PFSK-1 (cell line): ENCODE measurements at regions not wholly inside any gene's neighbourhood (a gene's known extent, or its start where the extent isn't known, plus 50 kb on each side); places are given as distances from the start of the nearest gene placed in this dataset.

Experiments
- POLR2AphosphoS5 ChIP-seq: IDR thresholded peaks from 2 replicates; pipeline ENCODE4 v1.6.1; 2012; ENCODE audit warnings: low read depth, mild to moderate bottlenecking, control low read depth, low read length, moderate library complexity
- REST ChIP-seq, 2 experiments: IDR thresholded peaks; 2 replicates each; pipeline versions ENCODE4 v1.6.1 to v1.8.0; 2011 to 2012; ENCODE audit warnings: low read depth in 2 of 2, low read length in 2 of 2, control low read depth in 1 of 2, inconsistent platforms in 1 of 2, mild to moderate bottlenecking in 1 of 2, moderate library complexity in 1 of 2; ENCODE audit not compliant: insufficient read depth in 1 of 2
- SIN3A ChIP-seq: IDR thresholded peaks from 2 replicates; pipeline ENCODE4 v1.6.1; 2012; ENCODE audit warnings: mild to moderate bottlenecking, low read length, moderate library complexity, borderline replicate concordance; ENCODE audit not compliant: insufficient read depth
- TAF1 ChIP-seq: IDR thresholded peaks from 2 replicates; pipeline ENCODE4 v1.6.1; 2012; ENCODE audit warnings: low read length, control low read depth, borderline replicate concordance; ENCODE audit not compliant: insufficient read depth

DNA sequence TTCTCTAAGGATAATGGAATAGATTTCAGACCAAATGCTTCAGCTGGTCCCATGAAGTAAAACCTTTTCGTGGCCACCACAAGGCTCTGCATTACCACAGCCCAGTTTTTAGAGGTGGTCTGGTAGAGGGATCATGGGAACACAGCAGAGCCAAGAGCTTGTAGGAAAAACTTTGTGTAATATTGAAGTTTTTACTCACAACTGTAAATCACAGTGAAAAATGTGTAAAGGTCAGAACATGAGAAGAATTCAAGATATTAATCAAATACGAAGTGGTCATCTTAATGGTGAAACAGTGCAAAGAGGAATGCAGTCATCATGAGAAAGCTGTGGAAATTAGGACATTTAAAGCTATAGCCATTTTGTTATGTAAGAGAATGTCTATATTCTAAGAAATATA, 197.5 kb downstream of the NPR3 start:
- TF ChIP-seq POLR2AphosphoS5 (no peak), REST (IDR thresholded peaks at IDR 0.05; ENCODE audit: insufficient read depth in 1 of 2, low read depth in 2 of 2, low read length in 2 of 2) (no peak), TAF1 (no peak), SIN3A (no peak)
